ENCODE measurements at regions not wholly inside any gene's neighbourhood (a gene's known extent, or its start where the extent isn't known, plus 50 kb on each side); places are given as distances from the start of the nearest gene placed in this dataset.

DNA sequence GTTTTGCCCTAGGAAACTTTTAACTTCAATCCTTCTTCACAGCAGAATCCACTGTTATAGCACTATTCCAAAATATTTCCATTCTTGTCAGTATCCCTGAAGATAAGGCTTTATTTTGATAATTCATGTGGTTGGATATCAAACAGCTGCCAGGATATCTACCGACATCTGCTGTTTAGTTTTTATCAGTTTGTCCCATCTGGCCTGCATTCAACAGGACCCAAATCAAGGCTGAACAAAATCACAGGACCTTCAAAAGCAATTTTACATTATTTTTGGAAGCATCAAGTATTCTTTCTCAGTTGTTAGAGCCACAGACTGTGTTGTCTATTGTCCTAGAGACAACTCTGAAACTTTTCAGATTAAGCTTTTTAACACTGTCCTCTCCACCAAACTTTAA lies 429.0 kb upstream of the PIK3C3 start:
- TF ChIP-seq, protein P1, sequence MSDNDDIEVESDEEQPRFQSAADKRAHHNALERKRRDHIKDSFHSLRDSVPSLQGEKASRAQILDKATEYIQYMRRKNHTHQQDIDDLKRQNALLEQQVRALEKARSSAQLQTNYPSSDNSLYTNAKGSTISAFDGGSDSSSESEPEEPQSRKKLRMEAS (IDR thresholded peaks at IDR 0.05), result no peak
- Histone ChIP-seq H3K27me3 (ENCODE audit: control insufficient read depth in 4 of 4, insufficient read depth in 4 of 4, low read length in 3 of 4) (no peaks in the 10 kb centered on the region), H3K9ac (ENCODE audit: low read depth in 1 of 2, low read length in 2 of 2) (no peak overlapping the region), H3K27ac (ENCODE audit: low read depth in 1 of 2, low read length in 2 of 2) (no peak overlapping the region), H3K4me1 (ENCODE audit: control insufficient read depth in 4 of 4, insufficient read depth in 4 of 4, low read length in 3 of 4) (no peaks in the 10 kb centered on the region), H3K36me3 (ENCODE audit: control insufficient read depth in 4 of 4, insufficient read depth in 3 of 4, low read depth in 1 of 4, low read length in 3 of 4) (no peaks in the 10 kb centered on the region), H3K9me3 (ENCODE audit: control insufficient read depth in 4 of 4, low read length in 3 of 4) (no peaks in the 10 kb centered on the region), H3K4me3 (ENCODE audit: low read depth in 1 of 3, low read length in 3 of 3) (no peak overlapping the region)
- 45% methylated on average over 1 of the region's 1 CpG for WGBS
- no peak for DNase-seq (ENCODE audit: low spot score)

DNA sequence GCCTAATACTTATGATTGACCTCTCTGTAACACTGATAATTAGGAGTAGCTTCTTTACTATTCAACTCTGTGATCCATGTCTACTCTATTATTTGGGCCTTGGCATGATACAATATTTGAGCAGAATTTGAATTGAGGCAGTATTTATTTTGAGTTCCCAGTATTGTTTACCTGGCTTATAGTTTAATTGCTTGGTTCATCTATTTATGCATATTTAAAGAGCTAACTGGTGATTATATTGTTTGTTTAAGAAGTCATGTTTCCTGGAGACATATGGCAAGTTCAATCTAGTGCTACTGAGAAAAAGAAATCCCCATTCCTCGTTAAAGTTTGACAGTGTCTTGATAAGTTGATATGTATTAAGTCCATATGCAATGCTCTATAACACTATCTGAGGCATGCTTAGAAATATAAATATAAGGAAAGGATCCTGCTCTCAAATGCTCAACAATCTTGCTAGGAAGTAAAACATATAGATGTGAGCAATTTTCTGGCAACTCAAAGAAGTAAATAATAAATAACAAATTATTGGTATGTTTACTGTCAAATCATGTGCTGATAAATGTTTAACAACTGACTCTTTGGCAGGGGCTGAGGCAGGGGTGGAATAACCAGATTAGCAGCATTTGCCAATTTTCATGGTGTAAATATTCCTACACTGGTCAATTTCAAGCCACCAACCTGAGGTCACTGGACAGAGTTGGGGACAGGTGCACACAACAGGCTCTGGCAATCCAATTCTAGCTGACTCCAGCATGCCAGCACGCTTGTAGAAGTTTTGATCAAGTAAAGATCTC lies 430.2 kb upstream of the PIK3C3 start:
- no peak overlapping the region for H3K4me3 ChIP-seq (ENCODE audit: low read depth in 1 of 3, low read length in 3 of 3)
- no peaks in the 10 kb centered on the region for H3K9me3 ChIP-seq (ENCODE audit: control insufficient read depth in 4 of 4, low read length in 3 of 4)
- no peaks in the 10 kb centered on the region for H3K36me3 ChIP-seq (ENCODE audit: control insufficient read depth in 4 of 4, insufficient read depth in 3 of 4, low read depth in 1 of 4, low read length in 3 of 4)
- H3K27me3 ChIP-seq (ENCODE audit: control insufficient read depth in 4 of 4, insufficient read depth in 4 of 4, low read length in 3 of 4), result no peaks in the 10 kb centered on the region
- TF ChIP-seq HNF4G (IDR thresholded peaks at IDR 0.05), result no peak
- no peak for TF ChIP-seq FOXA2 (IDR thresholded peaks at IDR 0.05)
- no peak for TF ChIP-seq FOXA1 (IDR thresholded peaks at IDR 0.05)
- no peak for TF ChIP-seq RXRA (IDR thresholded peaks at IDR 0.05)
- no peak for TF ChIP-seq JUND (IDR thresholded peaks at IDR 0.05)
- TF ChIP-seq, protein P2, sequence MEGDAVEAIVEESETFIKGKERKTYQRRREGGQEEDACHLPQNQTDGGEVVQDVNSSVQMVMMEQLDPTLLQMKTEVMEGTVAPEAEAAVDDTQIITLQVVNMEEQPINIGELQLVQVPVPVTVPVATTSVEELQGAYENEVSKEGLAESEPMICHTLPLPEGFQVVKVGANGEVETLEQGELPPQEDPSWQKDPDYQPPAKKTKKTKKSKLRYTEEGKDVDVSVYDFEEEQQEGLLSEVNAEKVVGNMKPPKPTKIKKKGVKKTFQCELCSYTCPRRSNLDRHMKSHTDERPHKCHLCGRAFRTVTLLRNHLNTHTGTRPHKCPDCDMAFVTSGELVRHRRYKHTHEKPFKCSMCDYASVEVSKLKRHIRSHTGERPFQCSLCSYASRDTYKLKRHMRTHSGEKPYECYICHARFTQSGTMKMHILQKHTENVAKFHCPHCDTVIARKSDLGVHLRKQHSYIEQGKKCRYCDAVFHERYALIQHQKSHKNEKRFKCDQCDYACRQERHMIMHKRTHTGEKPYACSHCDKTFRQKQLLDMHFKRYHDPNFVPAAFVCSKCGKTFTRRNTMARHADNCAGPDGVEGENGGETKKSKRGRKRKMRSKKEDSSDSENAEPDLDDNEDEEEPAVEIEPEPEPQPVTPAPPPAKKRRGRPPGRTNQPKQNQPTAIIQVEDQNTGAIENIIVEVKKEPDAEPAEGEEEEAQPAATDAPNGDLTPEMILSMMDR (IDR thresholded peaks at IDR 0.05; ENCODE audit: low read depth, low read length, missing input control), result no peak
- TF ChIP-seq, protein P3, sequence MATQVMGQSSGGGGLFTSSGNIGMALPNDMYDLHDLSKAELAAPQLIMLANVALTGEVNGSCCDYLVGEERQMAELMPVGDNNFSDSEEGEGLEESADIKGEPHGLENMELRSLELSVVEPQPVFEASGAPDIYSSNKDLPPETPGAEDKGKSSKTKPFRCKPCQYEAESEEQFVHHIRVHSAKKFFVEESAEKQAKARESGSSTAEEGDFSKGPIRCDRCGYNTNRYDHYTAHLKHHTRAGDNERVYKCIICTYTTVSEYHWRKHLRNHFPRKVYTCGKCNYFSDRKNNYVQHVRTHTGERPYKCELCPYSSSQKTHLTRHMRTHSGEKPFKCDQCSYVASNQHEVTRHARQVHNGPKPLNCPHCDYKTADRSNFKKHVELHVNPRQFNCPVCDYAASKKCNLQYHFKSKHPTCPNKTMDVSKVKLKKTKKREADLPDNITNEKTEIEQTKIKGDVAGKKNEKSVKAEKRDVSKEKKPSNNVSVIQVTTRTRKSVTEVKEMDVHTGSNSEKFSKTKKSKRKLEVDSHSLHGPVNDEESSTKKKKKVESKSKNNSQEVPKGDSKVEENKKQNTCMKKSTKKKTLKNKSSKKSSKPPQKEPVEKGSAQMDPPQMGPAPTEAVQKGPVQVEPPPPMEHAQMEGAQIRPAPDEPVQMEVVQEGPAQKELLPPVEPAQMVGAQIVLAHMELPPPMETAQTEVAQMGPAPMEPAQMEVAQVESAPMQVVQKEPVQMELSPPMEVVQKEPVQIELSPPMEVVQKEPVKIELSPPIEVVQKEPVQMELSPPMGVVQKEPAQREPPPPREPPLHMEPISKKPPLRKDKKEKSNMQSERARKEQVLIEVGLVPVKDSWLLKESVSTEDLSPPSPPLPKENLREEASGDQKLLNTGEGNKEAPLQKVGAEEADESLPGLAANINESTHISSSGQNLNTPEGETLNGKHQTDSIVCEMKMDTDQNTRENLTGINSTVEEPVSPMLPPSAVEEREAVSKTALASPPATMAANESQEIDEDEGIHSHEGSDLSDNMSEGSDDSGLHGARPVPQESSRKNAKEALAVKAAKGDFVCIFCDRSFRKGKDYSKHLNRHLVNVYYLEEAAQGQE (IDR thresholded peaks at IDR 0.05), result no peak
- TF ChIP-seq, protein P4, sequence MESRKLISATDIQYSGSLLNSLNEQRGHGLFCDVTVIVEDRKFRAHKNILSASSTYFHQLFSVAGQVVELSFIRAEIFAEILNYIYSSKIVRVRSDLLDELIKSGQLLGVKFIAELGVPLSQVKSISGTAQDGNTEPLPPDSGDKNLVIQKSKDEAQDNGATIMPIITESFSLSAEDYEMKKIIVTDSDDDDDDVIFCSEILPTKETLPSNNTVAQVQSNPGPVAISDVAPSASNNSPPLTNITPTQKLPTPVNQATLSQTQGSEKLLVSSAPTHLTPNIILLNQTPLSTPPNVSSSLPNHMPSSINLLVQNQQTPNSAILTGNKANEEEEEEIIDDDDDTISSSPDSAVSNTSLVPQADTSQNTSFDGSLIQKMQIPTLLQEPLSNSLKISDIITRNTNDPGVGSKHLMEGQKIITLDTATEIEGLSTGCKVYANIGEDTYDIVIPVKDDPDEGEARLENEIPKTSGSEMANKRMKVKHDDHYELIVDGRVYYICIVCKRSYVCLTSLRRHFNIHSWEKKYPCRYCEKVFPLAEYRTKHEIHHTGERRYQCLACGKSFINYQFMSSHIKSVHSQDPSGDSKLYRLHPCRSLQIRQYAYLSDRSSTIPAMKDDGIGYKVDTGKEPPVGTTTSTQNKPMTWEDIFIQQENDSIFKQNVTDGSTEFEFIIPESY (IDR thresholded peaks at IDR 0.05), result no peak
- no peak for TF ChIP-seq YY1 (IDR thresholded peaks at IDR 0.05)
- 54% methylated on average over 2 of the region's 2 CpGs for WGBS
- H3K27ac ChIP-seq (ENCODE audit: low read depth in 1 of 2, low read length in 2 of 2), result no peak overlapping the region
- no peaks in the 10 kb centered on the region for H3K4me1 ChIP-seq (ENCODE audit: control insufficient read depth in 4 of 4, insufficient read depth in 4 of 4, low read length in 3 of 4)
- DNase-seq (ENCODE audit: low spot score), result no peak
- H3K9ac ChIP-seq (ENCODE audit: low read depth in 1 of 2, low read length in 2 of 2), result no peak overlapping the region

Measured in liver (tissue), 8 donors.